Lower leg skin (tissue), 4 donors: ENCODE measurements at regions not wholly inside any gene's neighbourhood (a gene's known extent, or its start where the extent isn't known, plus 50 kb on each side); places are given as distances from the start of the nearest gene placed in this dataset.

Source experiments
- DNase-seq, 2 donors: peaks; one replicate each; pipeline ENCODE4 v3.0.0-alpha.2; 2019; ENCODE audit warnings: low spot score in 2 of 2
- H3K4me3 ChIP-seq: fragments of 200-600 bp; sonication (generic); 2 replicates; pipeline ENCODE4 v1.5.1; 2017; ENCODE audit warnings: mild to moderate bottlenecking, low read depth; ENCODE audit not compliant: poor library complexity, severe bottlenecking
- POLR2A ChIP-seq, 2 donors: fragments of 450-650 bp; IDR thresholded peaks; one replicate each; pipeline ENCODE4 v1.6.1; 2016 to 2017; ENCODE audit warnings: antibody characterized with exemption in 2 of 2, mild to moderate bottlenecking in 1 of 2, moderate library complexity in 1 of 2
- WGBS, 2 donors: methylation state at CpG; one replicate each; pipeline ENCODE4 v1.1.5; 2018; 5-methylcytosine and 5-hydroxymethylcytosine counted together
- intact Hi-C: fragments of 100-400 bp; cut with DNase I; formaldehyde crosslinking; loops from one replicate; pipeline ENCODE4 v1.15.0; 2023; ENCODE audit warnings: low total_unique reads
- TF ChIP-seq, protein P1 (sequence below), 3 donors: fragments of 450-650 bp; IDR thresholded peaks; one replicate each; pipeline ENCODE4 v1.5.1; 2016; ENCODE audit warnings: antibody characterized with exemption in 3 of 3, mild to moderate bottlenecking in 3 of 3, moderate library complexity in 2 of 3

GRCh38 chr14:27390155-27390554 is 792.3 kb upstream of the NOVA1 start:
- intact Hi-C loops, result no loop called here
- no peak overlapping the region for H3K4me3 ChIP-seq
- 75 to 76% methylated on average over 3 of the region's 3 CpGs for WGBS, 2 donors
- DNase-seq, result no peak
- TF ChIP-seq, protein P1, sequence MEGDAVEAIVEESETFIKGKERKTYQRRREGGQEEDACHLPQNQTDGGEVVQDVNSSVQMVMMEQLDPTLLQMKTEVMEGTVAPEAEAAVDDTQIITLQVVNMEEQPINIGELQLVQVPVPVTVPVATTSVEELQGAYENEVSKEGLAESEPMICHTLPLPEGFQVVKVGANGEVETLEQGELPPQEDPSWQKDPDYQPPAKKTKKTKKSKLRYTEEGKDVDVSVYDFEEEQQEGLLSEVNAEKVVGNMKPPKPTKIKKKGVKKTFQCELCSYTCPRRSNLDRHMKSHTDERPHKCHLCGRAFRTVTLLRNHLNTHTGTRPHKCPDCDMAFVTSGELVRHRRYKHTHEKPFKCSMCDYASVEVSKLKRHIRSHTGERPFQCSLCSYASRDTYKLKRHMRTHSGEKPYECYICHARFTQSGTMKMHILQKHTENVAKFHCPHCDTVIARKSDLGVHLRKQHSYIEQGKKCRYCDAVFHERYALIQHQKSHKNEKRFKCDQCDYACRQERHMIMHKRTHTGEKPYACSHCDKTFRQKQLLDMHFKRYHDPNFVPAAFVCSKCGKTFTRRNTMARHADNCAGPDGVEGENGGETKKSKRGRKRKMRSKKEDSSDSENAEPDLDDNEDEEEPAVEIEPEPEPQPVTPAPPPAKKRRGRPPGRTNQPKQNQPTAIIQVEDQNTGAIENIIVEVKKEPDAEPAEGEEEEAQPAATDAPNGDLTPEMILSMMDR (IDR thresholded peaks at IDR 0.05), result no peak
- TF ChIP-seq POLR2A (IDR thresholded peaks at IDR 0.05), result no peak

- TF ChIP-seq, protein P1 (IDR thresholded peaks at IDR 0.05), result no peak
- TF ChIP-seq POLR2A (IDR thresholded peaks at IDR 0.05), result no peak
- DNase-seq, result no peak
- 82 to 85% methylated on average over 4 of the region's 4 CpGs for WGBS, 2 donors
- intact Hi-C loops, result no loop called here
- H3K4me3 ChIP-seq, result no peak overlapping the region
Observed at GRCh38 chr14:27391331-27391730, 793.5 kb upstream of the NOVA1 start.

DNA sequence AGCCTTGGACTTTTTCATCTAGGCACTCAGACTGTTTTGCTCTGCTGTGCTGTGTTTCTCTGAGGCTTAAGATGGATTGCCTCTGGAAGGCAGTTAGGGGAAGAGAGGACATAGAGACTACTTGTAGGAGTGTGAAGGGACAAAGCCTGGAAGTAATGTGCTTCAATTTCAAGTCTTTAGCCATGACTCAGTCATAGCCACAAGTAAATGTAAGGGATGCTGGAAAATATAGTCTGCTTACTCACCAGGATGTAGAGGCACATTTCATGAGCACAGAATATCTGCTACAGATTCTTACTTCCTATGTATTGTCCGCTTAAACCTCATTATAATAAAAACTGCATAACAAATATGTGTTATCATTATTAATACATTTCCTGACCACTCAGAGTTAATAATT is 794.3 kb upstream of the NOVA1 start:
- no peak overlapping the region for H3K4me3 ChIP-seq
- 88 to 91% methylated on average over 1 of the region's 1 CpG for WGBS, 2 donors
- intact Hi-C loops, result no loop called here
- TF ChIP-seq, protein P1 (IDR thresholded peaks at IDR 0.05), result no peak
- TF ChIP-seq POLR2A (IDR thresholded peaks at IDR 0.05), result no peak
- no peak for DNase-seq

GRCh38 chr14:27409944-27410343 is 812.1 kb upstream of the NOVA1 start:
- no peak overlapping the region for H3K4me3 ChIP-seq
- WGBS, 2 donors, result 62 to 67% methylated on average over 2 of the region's 2 CpGs
- no peak for DNase-seq
- TF ChIP-seq, protein P1 (IDR thresholded peaks at IDR 0.05), result no peak
- no peak for TF ChIP-seq POLR2A (IDR thresholded peaks at IDR 0.05)
- intact Hi-C loops, result no loop called here

DNA sequence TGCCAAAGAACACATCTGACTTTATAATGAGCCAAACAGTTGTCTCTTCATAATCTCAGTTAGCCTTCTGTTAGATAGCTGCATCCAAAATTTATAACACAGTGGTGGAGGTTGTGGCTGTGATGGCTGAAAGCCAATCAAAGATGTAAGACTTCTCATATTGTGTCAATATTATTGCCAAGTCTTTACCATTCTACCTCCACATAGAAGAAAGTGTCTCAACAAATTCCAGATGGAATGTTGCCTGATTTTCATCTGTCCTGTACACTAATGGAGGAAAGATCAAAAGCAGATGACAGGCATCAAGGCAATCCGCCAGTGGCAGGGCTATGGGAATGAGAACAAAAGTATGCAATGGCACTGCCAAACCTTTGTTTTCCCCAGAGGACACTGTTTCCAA is 813.1 kb upstream of the NOVA1 start:
- H3K4me3 ChIP-seq, result no peak overlapping the region
- 10 to 14% methylated on average over 1 of the region's 1 CpG for WGBS, 2 donors
- no peak for TF ChIP-seq POLR2A (IDR thresholded peaks at IDR 0.05)
- TF ChIP-seq, protein P1 (IDR thresholded peaks at IDR 0.05), result no peak
- no peak for DNase-seq
- intact Hi-C loops, result no loop called here

GRCh38 chr14:27427796-27428195 is 830.0 kb upstream of the NOVA1 start:
- TF ChIP-seq, protein P1 (IDR thresholded peaks at IDR 0.05), result no peak
- no peak for TF ChIP-seq POLR2A (IDR thresholded peaks at IDR 0.05)
- no peak for DNase-seq
- WGBS, 2 donors, result 91 to 93% methylated on average over 4 of the region's 4 CpGs
- intact Hi-C loops, result no loop called here
- no peak overlapping the region for H3K4me3 ChIP-seq
